HuH-7 (cell line): ENCODE measurements at regions not wholly inside any gene's neighbourhood (a gene's known extent, or its start where the extent isn't known, plus 50 kb on each side); places are given as distances from the start of the nearest gene placed in this dataset.

Experiments used
- DNase-seq: peaks from one replicate; pipeline ENCODE4 v3.0.0; 2011; ENCODE audit warnings: low spot score

- DNase-seq: no peak
Observed at GRCh38 chr5:142378737-142379634, 54.2 kb upstream of the SPRY4 start.

DNA sequence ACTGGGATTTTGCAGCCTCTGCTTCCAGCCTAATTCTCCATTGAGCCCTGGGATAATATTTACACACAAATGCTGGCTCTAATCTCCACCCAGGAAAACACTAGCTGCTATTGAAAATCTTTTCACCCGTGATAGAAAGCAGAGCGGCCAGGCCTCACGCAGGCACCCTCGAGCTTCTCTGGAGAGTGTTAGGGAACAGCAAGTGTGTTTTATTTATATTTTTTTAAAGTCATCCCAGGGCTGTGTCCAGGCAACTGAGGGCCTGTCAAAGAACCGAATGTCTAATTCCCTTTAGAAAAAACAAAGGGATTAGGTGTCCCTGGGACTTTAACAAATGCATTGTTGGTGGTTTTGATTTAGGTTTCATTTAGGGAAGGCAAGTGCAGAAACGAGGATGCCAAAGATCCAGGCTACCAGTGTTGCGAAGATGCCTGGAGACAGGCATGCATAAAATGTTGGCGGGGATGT is 51.2 kb upstream of the SPRY4 start:
- DNase-seq: no peak
